ENCODE measurements at regions not wholly inside any gene's neighbourhood (a gene's known extent, or its start where the extent isn't known, plus 50 kb on each side); places are given as distances from the start of the nearest gene placed in this dataset.
A peak's percentile ranks its signal among the peaks of the same experiment; 100 is the strongest.

DNA sequence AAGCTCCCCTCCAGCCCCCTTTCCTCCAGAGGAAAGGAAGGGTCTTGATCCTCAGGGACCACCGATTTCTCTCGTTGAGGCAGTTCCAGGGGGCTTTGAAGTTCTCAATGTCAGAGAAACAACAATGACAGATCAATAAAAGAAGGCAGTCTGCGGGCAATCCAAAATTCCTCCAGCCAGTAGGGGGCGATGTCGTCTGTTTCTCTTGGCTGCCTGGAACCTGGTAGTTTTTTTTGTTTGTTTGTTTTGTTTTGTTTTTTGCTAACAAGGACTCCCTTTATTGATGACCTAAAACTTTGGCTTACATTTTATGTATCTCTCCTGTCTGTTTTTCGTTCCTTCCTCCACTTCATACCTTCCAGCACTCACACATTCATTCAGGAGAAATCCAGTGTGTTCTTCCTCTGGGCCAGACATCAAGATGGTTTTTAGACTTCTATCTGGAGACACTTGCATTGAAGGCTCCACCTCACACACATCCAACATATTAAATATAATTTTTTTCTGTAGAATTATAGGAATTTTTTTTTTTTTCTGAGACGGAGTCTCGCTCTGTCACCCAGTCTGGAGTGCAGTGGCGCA is 276.6 kb downstream of the RPLP1 start:
- no peak overlapping the region for H3K23ac ChIP-seq (ENCODE audit: low read depth, low read length)
- H3K9me1 ChIP-seq (ENCODE audit: insufficient read depth, low read length) = no peaks in the 10 kb centered on the region
- no peak overlapping the region for H3K4ac ChIP-seq (ENCODE audit: low read depth, low read length)
- H3K4me1 ChIP-seq (ENCODE audit: control insufficient read depth, insufficient read depth, low read length) = no peaks in the 10 kb centered on the region
- intact Hi-C loops (cut with micrococcal nuclease) = loop anchor here (1.0 to 5.0 kb wide), 4 partner anchors 368 to 759 kb away; partner anchors contain the start of gene TLE3
- no peak overlapping the region for H2BK120ac ChIP-seq (ENCODE audit: low read depth, low read length)
- no peaks in the 10 kb centered on the region for H3K9me3 ChIP-seq (ENCODE audit: control insufficient read depth, insufficient read depth, low read length)
- dilution Hi-C loops (cut with HindIII; ENCODE audit: low sequenced_read_pairs, unreplicated experiment) = no loop called here
- no peak overlapping the region for H3K18ac ChIP-seq (ENCODE audit: low read depth, low read length)
- H3K79me1 ChIP-seq (ENCODE audit: low read depth in 1 of 2, low read length in 2 of 2) = no peaks in the 10 kb centered on the region
- H3K4me2 ChIP-seq (ENCODE audit: low read depth, low read length) = no peak overlapping the region
- no peak overlapping the region for H2BK20ac ChIP-seq (ENCODE audit: low read depth, low read length)
- no peak overlapping the region for H2AK9ac ChIP-seq (replicated peaks; ENCODE audit: low read depth, low read length, poor library complexity)
- H2AK5ac ChIP-seq (ENCODE audit: low read depth, low read length) = no peak overlapping the region
- ChIA-PET POLR2A (ENCODE audit: unreplicated experiment) (no interaction called here), CTCF (interaction anchor here (0.5 kb wide), 1 partner anchor 83 kb away, joined by 3 read pairs; no protein-coding TSS in a partner anchor)
- no peak overlapping the region for H2BK5ac ChIP-seq (ENCODE audit: low read depth, low read length, poor library complexity, severe bottlenecking)
- H4K5ac ChIP-seq (ENCODE audit: low read depth, low read length) = no peak overlapping the region
- no peak overlapping the region for H4K91ac ChIP-seq (ENCODE audit: insufficient read depth, low read depth, low read length)
- in situ Hi-C loops (cut with MboI; ENCODE audit: low sequenced_read_pairs) = loop anchor here (10.0 kb wide), 1 partner anchor 756 kb away; no protein-coding TSS in a partner anchor
- no TSS peak for BruUV-seq (replicated peaks)
- H3K9ac ChIP-seq (ENCODE audit: low read depth, low read length) = no peak overlapping the region
- DNase-seq (peak; percentile 8), ATAC-seq (ENCODE audit: low read depth) (no peak)
- no peak overlapping the region for H3K56ac ChIP-seq (ENCODE audit: extremely low read depth, insufficient read depth, low read length)
- no peak overlapping the region for H2BK15ac ChIP-seq (ENCODE audit: low read depth, low read length)
- H4K20me1 ChIP-seq (ENCODE audit: insufficient read depth, low read length) = no peaks in the 10 kb centered on the region
- no peak overlapping the region for H3K14ac ChIP-seq (replicated peaks; ENCODE audit: low read depth, low read length)
- WGBS, 2 experiments (ENCODE audit: extremely low coverage in 2 of 2, insufficient read length in 1 of 2) = 83% methylated on average over 1 of the region's 9 CpGs; no CpG with 5 or more reads in 1 of the 2 experiments
- H4K8ac ChIP-seq (ENCODE audit: low read depth in 2 of 2, low read length in 2 of 2) = no peak overlapping the region
- H3K4me3 ChIP-seq (ENCODE audit: insufficient read depth, low read depth, low read length) = no peak overlapping the region
- H2AFZ ChIP-seq (replicated peaks; ENCODE audit: low read length, poor library complexity) = no peak overlapping the region
- peaks cover 56% of the 10 kb centered on the region for H3K27me3 ChIP-seq (ENCODE audit: control insufficient read depth, insufficient read depth, low read length)
- no peaks in the 10 kb centered on the region for H3K36me3 ChIP-seq (ENCODE audit: control insufficient read depth, insufficient read depth, low read length)
- H3K27ac ChIP-seq (ENCODE audit: insufficient read depth, low read length) = no peak overlapping the region
- no peak for TF ChIP-seq BHLHE40 (IDR thresholded peaks at IDR 0.05; ENCODE audit: low read depth, low read length)
- TF ChIP-seq FOS (IDR thresholded peaks at IDR 0.05; ENCODE audit: low read depth, low read length) = no peak
- TF ChIP-seq, protein P1, sequence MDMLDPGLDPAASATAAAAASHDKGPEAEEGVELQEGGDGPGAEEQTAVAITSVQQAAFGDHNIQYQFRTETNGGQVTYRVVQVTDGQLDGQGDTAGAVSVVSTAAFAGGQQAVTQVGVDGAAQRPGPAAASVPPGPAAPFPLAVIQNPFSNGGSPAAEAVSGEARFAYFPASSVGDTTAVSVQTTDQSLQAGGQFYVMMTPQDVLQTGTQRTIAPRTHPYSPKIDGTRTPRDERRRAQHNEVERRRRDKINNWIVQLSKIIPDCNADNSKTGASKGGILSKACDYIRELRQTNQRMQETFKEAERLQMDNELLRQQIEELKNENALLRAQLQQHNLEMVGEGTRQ (IDR thresholded peaks at IDR 0.05; ENCODE audit: low read depth, low read length) = no peak
- peak; percentile 79 for TF ChIP-seq RAD21 (IDR thresholded peaks at IDR 0.05; ENCODE audit: low read length)
- no peak for TF ChIP-seq CEBPB (IDR thresholded peaks at IDR 0.05; ENCODE audit: low read depth, low read length)
- TF ChIP-seq RFX5 (IDR thresholded peaks at IDR 0.05; ENCODE audit: low read depth, low read length) = no peak
- TF ChIP-seq NFE2L2 (IDR thresholded peaks at IDR 0.05; ENCODE audit: low read depth, low read length) = no peak
- no peak for TF ChIP-seq MAFK (IDR thresholded peaks at IDR 0.05; ENCODE audit: low read depth, low read length)
- TF ChIP-seq RCOR1 (IDR thresholded peaks at IDR 0.05; ENCODE audit: insufficient replicate concordance, low read length) = no peak
- TF ChIP-seq, protein P2, sequence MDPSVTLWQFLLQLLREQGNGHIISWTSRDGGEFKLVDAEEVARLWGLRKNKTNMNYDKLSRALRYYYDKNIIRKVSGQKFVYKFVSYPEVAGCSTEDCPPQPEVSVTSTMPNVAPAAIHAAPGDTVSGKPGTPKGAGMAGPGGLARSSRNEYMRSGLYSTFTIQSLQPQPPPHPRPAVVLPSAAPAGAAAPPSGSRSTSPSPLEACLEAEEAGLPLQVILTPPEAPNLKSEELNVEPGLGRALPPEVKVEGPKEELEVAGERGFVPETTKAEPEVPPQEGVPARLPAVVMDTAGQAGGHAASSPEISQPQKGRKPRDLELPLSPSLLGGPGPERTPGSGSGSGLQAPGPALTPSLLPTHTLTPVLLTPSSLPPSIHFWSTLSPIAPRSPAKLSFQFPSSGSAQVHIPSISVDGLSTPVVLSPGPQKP (IDR thresholded peaks at IDR 0.05; ENCODE audit: borderline replicate concordance, low read depth, low read length) = no peak
- TF ChIP-seq CHD1 (IDR thresholded peaks at IDR 0.05; ENCODE audit: low read depth, low read length) = no peak
- no peak for TF ChIP-seq MXI1 (IDR thresholded peaks at IDR 0.05; ENCODE audit: borderline replicate concordance, low read depth, low read length)
- no peak for TF ChIP-seq MAZ (IDR thresholded peaks at IDR 0.05; ENCODE audit: borderline replicate concordance, low read depth, low read length)
- TF ChIP-seq, protein P3, sequence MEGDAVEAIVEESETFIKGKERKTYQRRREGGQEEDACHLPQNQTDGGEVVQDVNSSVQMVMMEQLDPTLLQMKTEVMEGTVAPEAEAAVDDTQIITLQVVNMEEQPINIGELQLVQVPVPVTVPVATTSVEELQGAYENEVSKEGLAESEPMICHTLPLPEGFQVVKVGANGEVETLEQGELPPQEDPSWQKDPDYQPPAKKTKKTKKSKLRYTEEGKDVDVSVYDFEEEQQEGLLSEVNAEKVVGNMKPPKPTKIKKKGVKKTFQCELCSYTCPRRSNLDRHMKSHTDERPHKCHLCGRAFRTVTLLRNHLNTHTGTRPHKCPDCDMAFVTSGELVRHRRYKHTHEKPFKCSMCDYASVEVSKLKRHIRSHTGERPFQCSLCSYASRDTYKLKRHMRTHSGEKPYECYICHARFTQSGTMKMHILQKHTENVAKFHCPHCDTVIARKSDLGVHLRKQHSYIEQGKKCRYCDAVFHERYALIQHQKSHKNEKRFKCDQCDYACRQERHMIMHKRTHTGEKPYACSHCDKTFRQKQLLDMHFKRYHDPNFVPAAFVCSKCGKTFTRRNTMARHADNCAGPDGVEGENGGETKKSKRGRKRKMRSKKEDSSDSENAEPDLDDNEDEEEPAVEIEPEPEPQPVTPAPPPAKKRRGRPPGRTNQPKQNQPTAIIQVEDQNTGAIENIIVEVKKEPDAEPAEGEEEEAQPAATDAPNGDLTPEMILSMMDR (conservative IDR thresholded peaks at IDR 0.05; ENCODE audit: low read depth, low read length) = peak; percentile 73
- peak; percentile 80 for TF ChIP-seq SMC3 (IDR thresholded peaks at IDR 0.05; ENCODE audit: low read depth, low read length)
- TF ChIP-seq POLR2A (IDR thresholded peaks at IDR 0.05; ENCODE audit: low read depth, low read length) = no peak
